HCT116 (cell line): ENCODE measurements at regions not wholly inside any gene's neighbourhood (a gene's known extent, or its start where the extent isn't known, plus 50 kb on each side); places are given as distances from the start of the nearest gene placed in this dataset.

Experiments
- EZH2 ChIP-seq: fragments of 200-600 bp; sonication (generic); IDR thresholded peaks from 2 replicates; pipeline ENCODE4 v1.6.1; 2017; ENCODE audit warnings: antibody characterized with exemption, mixed run types
- EZH2phosphoT487 ChIP-seq: fragments of 200-600 bp; IDR thresholded peaks from 2 replicates; pipeline ENCODE4 v1.6.1; 2018; ENCODE audit warnings: antibody characterized with exemption, borderline replicate concordance
- POLR2A ChIP-seq: IDR thresholded peaks from 2 replicates; pipeline ENCODE4 v1.7.0; 2011; ENCODE audit warnings: borderline replicate concordance; ENCODE audit not compliant: insufficient read depth, insufficient read length; ENCODE audit errors: extremely low read depth
- YY1 ChIP-seq: IDR thresholded peaks from 2 replicates; pipeline ENCODE4 v1.6.1; 2011; ENCODE audit warnings: low read length, low read depth, moderate library complexity, mild to moderate bottlenecking; ENCODE audit not compliant: insufficient replicate concordance; ENCODE audit errors: extremely low read depth
- ZNF274 ChIP-seq: fragments of 200-500 bp; sonication (Bioruptor generic); IDR thresholded peaks from 2 replicates; pipeline ENCODE4 v1.6.1; 2014; ENCODE audit warnings: mild to moderate bottlenecking, low read depth, low read length, inconsistent platforms
- TF ChIP-seq, protein P1 (sequence below): IDR thresholded peaks from 2 replicates; pipeline ENCODE4 v1.6.1; 2012

DNA sequence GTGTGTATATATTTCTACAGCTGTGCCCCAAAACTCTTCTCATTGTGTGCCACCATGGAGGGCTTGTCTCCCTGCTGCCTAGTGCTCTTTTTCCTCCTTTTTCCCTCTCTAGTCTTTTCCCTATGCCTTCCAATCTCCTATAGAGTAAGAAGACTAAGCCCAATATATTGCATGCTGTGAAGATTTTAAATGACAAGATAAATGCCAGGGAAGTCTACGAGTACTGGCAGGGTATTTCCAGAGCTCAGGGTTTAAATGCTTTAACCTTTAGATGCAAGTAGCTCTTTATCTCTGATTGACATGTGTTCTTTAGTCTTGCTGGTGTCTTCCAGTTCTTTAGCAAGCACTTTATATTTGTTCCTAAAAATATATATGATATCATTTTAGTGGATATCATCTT is 200.7 kb downstream of the SLITRK1 start:
- TF ChIP-seq EZH2 (no peak), POLR2A (no peak), EZH2phosphoT487 (no peak), YY1 (no peak), ZNF274 (no peak)
- TF ChIP-seq, protein P1, sequence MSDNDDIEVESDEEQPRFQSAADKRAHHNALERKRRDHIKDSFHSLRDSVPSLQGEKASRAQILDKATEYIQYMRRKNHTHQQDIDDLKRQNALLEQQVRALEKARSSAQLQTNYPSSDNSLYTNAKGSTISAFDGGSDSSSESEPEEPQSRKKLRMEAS = no peak
